ENCODE measurements at regions not wholly inside any gene's neighbourhood (a gene's known extent, or its start where the extent isn't known, plus 50 kb on each side); places are given as distances from the start of the nearest gene placed in this dataset.

- DNase-seq (ENCODE audit: low read depth), result no peak
- in situ Hi-C loops (cut with HindIII; ENCODE audit: low pct_unique_long_range_greater_than_20kb, low sequenced_read_pairs), result no loop called here
Measured at GRCh38 chr3:116618138-116618537, 91.4 kb upstream of the TUSC7 start.

- in situ Hi-C loops (cut with HindIII; ENCODE audit: low pct_unique_long_range_greater_than_20kb, low sequenced_read_pairs), result no loop called here
- no peak for DNase-seq (ENCODE audit: low read depth)
Measured at GRCh38 chr3:116618930-116619329, 90.6 kb upstream of the TUSC7 start.

GRCh38 chr3:116630494-116630893 lies 79.1 kb upstream of the TUSC7 start:
- in situ Hi-C loops (cut with HindIII; ENCODE audit: low pct_unique_long_range_greater_than_20kb, low sequenced_read_pairs), result no loop called here
- no peak for DNase-seq (ENCODE audit: low read depth)

DNA sequence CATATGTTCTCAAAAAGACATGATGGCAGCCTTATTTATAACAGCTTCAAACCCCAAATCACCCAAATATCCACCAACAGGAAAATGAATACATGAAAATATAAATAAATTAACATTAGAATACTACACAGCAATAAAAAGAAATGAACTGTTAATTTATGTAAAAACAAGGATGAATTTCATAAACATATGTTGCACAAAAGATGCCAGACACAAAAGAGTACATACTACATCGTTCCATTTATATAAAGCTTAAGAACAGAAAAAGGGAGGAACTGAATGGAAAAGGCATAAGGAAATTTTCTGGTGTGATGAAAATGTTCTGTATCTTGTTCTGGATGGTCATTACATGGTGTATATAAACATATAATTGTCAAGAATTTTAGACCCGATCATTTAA lies 69.9 kb upstream of the TUSC7 start:
- no peak for DNase-seq (ENCODE audit: low read depth)
- in situ Hi-C loops (cut with HindIII; ENCODE audit: low pct_unique_long_range_greater_than_20kb, low sequenced_read_pairs), result no loop called here

- in situ Hi-C loops (cut with HindIII; ENCODE audit: low pct_unique_long_range_greater_than_20kb, low sequenced_read_pairs), result no loop called here
- DNase-seq (ENCODE audit: low read depth), result no peak
Measured at GRCh38 chr3:116640109-116640508, 69.5 kb upstream of the TUSC7 start.

GRCh38 chr3:116643001-116643400 lies 66.6 kb upstream of the TUSC7 start:
- in situ Hi-C loops (cut with HindIII; ENCODE audit: low pct_unique_long_range_greater_than_20kb, low sequenced_read_pairs), result no loop called here
- DNase-seq (ENCODE audit: low read depth), result no peak

DNA sequence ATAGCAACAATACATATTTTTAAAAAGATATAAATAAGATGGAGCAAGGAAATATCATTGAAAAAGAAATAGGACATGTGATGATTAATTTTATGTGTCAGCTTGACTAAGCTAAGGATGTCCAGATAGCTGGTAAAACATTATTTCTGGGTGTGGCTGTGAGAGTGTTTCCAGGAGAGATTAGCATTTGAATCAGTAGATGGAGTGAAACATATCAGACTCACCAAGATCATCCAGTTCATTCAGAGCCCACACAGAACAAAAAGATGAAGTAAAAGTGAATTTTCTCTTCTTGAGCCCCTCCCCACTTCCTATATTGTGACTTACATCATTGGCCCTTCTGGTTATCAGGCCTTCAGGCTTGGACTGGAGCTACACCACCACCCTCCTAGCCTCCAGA lies 61.6 kb upstream of the TUSC7 start:
- in situ Hi-C loops (cut with HindIII; ENCODE audit: low pct_unique_long_range_greater_than_20kb, low sequenced_read_pairs), result no loop called here
- DNase-seq (ENCODE audit: low read depth), result no peak
